GM21786 (cell line): ENCODE measurements at regions not wholly inside any gene's neighbourhood (a gene's known extent, or its start where the extent isn't known, plus 50 kb on each side); places are given as distances from the start of the nearest gene placed in this dataset.
"Not testable (repeated sequence)": the region's sequence is repeated elsewhere in the genome, so short reads cannot be mapped to it uniquely, and the experiment has no call there.

Experiments used
- ATAC-seq: cut with Tn5 transposase; IDR thresholded peaks from one replicate; pipeline ENCODE4 v1.9.1; 2021; ENCODE audit not compliant: unreplicated experiment

DNA sequence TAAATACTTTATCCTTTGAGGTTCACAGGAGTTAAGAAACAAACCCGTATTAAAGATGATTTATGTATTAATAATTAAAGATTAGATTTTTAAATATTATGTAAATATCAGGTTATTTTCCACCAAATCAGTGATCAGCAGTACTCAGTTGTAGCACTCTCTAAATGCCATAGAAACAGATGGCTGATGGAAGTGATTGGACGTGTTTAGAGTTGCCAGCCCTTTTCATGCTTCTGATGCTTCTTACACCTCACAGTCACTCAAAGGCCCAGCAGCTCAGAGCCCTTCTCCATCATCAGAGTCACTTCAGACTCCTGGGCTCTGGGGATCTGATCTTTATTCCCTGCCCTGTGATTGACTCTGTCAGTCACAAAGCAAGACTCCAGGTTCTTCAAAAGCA, 170.1 kb upstream of the PGRMC2 start:
- ATAC-seq: no peak

DNA sequence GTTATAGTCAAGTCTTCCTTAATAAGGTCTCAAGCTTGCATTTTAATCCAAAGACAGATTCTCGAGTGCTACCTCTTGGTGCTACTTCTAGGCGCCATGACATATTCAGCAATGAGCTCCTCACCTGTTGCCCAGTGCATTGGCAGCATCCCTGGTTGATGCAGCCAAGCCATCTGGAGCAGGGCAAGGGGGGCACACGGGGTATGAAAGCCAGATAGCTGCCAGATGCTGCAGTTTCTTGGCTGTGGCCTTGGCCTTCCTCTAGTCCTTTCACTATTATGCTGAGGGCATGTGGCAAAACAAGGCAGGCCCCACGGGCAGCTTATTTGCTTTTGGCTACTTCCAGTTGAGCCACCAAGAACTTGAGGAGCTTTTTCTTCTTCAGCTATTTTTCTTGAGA, 168.6 kb upstream of the PGRMC2 start:
- ATAC-seq: no peak

DNA sequence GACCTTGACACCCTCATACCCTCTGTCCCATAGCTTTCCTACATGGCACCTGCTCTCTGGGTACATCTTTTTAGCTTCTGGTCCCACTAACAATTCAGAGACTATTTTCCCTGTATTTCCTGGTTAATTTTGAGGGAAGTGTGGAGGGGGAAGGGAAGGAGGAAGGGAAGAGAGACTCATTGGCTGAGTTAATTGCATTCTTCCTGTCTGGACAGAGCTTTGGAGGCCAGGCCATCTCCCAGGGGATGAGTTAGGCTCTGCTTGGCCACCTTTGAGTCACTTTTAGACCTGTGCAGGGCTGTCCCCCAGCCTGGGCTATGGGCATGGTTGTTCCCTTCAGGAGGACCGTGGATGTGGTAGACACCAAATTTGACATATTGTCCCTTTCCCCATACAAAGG, 167.9 kb upstream of the PGRMC2 start:
- no peak for ATAC-seq

DNA sequence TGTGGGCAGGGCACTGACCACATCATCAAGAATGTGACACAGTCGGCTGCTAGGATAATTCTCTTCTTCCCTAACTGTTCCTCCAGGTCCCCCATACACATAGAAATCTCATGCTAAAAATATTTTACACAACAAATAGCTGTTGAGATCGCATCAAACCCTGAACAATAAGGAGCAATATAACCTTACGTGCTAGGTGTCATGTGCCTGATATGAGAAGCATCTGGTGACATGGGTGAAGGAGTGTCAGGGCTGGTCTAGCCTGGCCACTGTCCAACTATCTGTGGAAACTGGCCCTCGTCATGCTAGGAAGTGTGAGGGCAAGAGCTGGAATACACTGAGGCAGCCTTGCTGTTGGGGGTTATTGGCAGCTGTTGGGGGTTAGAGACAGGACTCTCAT, 167.3 kb upstream of the PGRMC2 start:
- ATAC-seq: no peak

DNA sequence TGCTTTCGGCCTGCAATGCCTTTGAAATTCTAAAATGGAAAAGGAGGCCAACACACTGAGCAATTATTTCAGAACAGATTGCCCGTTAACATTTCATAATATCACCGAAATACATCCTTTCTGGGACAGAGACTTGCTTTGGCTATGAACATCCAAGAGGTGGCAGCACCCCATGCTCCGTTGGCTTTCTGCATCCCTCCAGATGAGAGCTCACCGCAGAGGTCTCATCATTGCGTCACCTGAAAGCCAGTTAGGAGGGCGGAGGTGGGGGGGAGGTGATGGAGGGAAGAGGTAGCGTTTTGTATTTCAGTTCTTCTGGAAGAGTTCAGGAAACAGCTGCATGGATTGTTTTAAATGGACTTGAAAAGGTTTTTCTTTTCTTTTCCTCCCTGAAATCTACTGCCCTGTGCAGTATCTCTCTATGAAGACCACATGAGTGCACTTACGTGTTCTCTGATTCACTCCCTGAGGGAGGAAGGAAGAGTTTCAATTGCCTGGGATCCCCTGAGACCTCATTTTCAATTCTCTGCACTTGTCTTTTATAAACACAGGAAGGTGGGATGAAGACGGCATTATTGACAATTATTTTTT, 166.8 kb upstream of the PGRMC2 start:
- peak; percentile 98 for ATAC-seq

DNA sequence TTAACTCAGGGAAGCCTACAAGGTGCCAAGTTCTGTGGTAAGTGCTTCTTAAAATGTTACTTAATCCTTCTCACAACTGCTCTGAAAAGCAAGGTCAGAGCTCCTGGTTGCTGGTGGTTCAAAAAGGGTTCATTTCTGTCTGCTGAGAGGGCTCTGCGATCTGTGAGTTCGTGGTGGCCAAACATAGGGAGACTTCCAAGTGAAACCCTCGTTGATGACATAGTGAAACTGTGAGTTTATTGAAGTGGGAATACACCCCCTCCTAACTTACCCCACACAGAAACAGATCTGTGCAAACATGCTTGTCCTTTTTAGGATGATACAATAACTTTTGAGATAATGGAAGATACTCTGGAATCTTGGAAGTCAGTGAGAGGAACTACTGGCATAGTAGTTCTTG, 164.8 kb upstream of the PGRMC2 start:
- no peak for ATAC-seq

DNA sequence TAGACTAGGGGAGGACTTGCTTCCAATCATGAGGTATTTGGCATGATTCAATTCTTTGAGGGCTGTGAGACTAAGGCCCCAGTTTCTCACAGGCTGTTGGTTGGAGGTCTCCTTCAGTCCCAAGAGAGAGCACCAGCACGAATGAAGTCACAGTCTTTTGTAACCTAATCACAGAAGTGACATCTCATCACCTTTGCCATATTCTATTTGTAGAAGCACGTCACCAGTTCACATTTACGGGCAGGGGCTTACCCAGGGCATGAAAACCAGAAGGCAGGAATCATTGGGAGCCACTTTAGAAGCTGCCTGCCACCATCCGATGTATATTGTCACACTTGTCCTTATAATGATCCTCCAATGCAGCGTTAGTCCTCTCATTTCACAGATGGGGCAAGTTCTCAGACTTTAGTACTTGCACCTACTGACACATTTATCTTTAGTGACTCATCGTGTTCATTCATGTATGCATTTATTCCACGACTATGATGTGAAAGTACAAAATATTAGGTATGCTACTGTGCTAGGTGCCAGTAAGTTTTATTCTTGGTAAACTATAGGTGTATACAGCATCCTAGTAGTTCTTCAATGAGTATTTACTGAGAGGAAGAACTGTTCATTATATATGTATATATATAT, 163.8 kb upstream of the PGRMC2 start:
- ATAC-seq: no peak

DNA sequence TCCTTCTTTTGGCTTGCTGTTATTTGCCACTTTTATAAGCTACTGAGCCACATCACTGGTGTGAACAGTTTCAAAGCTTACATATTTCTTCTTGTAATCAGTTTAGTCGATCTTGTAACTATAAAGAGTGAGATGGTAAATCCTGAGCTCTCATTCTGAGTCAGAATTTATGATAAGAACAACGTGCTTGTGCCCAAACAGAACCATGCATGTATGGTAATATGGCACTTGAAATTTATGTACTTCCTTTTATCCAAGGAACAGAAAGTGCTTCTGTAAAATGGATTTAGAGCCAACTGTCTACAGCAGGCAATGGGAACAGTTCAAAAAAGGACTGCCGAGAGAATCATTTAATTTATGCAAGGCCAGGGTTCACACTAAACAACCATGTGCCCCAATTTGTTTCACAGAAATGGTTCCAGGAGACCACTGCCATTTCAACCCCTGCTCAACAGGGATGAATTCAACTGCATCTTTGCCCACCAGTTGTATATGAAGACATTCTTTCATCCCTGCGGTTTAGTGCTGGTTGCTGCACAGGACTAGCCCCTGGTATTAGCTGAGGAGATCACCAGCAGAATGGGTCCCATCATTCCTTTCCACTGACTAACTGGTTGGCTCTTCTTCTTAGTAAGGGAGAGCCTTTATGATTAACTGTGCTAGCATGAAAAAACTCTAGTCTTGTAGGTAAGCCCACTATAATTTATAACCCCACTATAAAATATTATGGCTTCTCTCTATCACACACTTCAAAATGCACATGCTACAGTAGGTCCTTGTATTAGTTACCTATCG, 162.9 kb upstream of the PGRMC2 start:
- no peak for ATAC-seq

DNA sequence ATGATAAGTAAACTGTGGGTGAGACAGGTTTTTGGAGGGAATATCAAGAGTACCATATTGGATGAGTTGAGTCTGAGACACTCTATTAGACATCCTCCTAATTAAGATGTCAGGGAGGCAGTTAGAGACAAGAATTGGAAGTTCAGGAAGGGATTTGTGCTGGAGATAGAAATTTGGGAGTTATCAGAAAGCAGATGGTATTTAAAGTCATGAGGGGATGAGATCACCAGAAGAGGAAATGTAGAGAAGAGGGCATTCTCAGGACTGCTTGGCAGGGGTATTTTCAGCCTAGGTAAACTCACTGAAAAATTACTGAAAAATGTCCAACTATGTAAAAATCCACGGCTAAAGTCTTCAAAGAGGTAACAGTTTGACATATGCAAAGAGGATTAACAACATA, 161.6 kb upstream of the PGRMC2 start:
- ATAC-seq: no peak

DNA sequence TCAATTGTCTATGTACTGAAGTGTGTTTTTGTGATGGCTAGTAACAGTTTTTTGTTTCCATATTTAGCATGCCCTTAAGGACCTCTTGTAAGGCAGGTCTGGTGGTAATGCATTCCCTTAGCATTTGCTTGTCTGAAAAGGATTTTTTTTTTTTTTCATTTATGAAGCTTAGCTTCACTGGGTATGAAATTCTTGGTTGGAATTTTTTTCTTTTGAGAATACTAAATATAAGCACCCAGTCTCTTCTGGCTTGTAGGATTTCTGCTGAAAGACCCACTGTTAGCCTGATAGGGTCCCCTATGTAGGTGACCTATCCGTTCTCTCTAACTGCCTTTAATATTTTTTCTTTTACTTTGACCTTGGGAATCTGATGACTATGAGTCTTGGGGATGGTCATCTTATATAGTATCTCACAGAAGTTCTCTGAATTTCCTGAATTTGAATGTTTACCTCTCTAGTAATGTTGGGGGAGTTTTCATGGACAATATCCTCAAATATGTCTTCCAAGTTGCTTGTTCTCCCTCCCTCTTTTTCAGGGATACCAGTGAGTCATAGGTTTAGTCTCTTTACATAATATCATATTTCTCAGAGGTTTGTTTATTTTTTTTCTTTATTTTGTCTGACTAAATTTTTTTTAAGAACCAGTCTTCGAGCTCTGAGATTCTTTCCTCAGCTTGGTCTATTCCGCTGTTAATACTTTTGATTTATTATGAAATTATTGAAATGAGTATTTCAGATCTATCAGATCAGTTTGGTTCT, 157.1 kb upstream of the PGRMC2 start:
- ATAC-seq: no peak

DNA sequence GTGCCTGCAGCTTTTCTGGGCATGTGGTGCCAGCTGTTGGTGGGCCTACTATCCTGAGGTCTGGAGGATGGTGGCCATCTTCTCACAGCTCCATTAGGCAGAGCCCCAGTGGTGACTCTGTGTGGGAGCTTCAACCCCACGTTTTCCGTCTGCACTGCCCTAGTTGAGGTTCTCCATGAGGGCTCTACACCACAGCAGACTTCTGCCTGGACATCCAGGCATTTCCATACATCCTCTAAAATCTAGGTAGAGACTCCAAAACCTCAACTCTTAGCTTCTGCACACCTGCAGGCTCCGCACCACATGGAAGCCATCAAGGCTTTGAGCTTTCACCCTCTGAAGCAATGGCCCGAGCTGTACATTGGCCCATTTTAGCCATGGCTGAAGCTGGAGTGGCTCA, 153.3 kb upstream of the PGRMC2 start:
- ATAC-seq: no peak

DNA sequence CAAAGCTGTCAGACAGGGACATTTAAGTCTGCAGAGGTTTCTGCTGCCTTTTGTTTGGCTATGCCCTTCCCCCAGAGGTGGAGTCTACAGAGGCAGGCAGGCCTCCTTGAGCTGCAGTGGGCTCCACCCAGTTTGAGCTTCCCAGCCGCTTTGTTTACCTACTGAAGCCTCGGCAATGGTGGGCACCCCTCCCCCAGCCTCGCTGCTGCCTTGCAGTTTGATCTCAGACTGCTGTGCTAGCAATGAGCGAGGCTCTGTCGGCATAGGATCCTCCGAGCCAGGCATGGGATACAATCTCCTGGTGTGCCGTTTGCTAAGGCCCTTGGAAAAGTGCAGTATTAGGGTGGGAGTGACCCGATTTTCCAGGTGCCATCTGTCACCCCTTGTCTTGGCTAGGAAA, 149.4 kb upstream of the PGRMC2 start:
- ATAC-seq: not testable (repeated sequence)

DNA sequence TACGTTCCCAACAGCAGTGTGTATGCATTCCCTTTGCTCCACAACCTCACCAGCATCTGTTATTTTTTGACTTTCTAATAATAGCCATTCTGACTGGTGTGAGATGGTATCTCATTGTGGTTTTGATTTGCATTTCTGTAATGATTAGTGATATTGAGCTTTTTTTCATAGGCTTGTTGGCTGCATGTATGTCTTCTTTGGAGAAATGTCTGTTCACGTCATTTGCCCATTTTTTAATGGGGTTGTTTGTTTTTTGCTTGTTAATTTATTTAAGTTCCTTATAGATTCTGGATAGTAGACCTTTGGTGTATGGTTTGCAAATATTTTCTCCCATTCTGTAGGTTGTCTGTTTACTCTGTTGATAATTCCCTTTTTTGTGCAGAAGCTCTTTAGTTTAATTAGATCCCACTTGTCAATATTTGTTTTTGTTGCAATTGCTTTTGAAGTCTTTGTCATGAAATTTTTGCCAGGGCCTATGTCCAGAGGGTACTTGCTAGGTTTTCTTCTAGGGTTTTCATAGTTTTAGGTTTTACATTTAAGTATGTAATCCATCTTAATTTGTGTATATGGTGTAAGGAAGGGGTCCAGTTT, 141.5 kb upstream of the PGRMC2 start:
- not testable (repeated sequence) for ATAC-seq

DNA sequence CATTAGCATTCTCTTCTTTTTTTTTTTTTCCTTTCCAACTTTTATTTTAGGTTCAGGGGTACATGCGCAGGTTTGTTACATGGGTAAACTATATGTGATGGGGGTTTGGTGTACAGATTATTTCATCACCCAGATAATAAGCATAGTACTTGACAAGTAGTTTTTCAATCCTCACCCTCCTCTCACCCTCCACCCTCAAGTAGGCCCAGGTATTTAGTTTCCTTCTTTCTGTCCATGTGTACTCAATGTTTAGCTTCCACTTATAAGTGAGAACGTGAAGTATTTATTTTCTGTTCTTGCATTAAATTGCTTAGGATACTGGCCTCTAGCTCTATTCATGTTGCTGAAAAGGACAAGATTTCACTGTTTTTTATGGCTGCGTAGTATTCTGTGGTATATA, 140.8 kb upstream of the PGRMC2 start:
- no peak for ATAC-seq

DNA sequence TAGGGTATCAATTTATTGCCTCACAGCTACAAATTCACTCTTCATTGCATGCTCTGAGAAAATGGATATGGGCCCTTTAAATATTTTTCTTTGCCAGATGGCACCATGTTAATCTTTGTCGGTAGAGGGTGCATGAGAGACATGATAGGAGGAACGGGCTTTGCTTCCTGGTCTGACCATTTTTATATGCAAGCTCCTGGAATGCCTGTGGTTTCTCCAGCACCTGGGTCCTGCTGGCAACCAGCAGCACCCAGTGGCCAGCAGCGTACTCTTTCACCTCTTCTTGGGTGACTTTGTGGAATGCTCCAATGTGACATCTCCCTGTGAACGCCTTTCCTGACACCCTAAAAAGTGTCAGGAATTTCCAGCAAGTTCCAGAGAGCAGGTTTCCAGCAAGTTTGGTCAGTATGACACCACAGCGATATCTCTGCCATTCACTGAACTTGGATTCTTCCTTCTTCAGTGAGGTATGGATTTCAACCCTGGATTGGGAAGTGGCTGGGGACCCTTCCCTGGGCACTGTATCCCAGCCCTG, 140.3 kb upstream of the PGRMC2 start:
- no peak for ATAC-seq

DNA sequence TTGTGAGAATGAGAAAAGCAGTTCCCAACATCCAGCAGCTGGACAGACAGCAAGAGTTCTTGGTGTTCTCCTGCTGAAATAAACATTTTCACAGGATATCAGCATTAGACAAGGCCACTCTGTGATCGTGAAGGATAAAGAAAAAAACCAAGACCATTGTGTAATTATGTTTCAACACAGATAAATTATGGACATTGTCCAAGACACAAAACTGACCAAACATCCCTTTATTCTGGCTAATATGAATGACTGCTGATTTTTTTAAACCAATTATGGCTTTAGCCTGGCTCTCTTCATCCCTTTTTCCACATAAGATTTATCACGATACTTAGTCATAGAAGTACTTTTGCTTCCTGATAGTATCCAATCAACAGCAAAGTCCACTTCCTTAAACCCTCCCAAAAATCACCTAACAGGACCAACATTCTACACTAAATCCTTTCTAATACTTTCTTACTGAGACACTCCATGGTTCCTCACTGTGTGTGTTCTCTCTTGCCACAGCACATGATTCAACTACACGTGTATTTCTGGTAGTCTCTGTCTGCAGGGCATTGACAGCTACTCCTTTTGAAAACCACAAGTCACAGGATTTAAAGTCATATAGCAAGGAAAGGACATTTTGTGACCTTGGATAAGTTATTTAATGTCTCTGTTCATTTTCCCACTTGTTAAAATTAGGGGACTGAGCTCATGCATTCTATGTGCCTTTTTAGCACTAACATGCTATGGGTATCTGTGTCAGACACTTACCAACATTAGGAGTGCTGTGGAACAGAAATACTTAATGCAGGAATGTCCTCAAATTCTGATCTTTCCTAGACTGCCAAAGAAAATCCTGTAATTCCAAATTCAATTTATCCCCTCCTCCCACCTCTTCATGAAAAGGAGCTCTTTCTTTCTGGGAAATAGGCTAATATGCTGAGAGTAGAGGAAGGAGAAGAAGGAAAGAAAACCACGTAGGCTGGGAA, 137.2 kb upstream of the PGRMC2 start:
- ATAC-seq: no peak

DNA sequence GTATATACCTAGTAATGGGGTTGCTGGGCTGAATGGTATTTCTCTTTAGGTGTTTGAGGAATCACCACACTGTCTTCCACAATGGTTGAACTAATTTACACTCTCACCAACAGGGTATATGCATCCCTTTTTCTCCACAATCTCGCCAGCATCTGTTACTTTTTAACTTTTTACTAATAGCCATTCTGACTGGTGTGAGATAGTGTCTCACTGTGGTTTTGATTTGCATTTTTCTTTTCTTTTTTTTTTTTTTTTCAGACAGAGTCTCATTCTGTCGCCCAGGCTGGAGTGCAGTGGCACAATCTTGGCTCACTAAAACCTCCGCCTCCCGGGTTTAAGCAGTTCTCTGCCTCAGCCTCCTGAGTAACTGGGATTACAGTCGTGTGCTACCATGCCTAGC, 134.7 kb upstream of the PGRMC2 start:
- peak; percentile 76 for ATAC-seq

DNA sequence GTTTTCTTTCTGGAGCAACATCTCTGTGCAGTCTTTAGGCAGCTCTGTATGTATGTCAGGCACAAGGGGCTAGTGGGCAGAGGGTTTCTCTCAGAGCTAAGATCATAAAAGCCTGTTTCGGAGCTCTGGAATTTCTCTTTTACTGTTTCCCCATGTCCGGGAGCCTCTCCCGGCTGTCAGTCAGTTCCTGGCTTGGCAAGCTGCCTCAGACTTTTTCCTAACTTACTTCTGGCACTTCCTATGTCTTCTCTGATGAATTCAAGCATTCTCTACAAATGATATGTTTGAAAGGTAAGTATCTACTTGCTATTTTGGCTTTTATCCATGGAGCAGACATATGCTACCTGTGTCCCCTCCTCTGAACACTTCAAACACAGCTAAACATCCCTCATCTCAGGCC, 129.3 kb upstream of the PGRMC2 start:
- ATAC-seq: no peak

DNA sequence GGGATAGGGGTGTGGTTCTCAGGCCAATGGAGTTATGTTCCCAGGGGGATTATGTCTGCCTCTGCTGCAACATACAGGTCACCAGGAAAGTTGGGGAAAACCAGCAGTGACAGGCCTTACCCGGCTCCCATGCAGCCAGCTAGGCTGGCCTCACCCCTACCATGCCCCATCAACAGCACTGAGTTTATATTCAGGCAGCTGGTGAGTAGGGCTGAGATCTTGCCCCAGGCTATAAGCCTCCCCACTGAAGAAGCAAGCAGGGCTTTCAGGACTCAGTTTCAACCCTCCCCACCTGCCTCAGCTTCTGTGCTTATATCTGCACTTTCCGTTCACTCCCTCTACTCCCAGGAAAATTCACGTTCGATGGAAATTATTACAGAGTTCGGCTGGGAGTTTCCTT, 122.4 kb upstream of the PGRMC2 start:
- ATAC-seq: no peak

DNA sequence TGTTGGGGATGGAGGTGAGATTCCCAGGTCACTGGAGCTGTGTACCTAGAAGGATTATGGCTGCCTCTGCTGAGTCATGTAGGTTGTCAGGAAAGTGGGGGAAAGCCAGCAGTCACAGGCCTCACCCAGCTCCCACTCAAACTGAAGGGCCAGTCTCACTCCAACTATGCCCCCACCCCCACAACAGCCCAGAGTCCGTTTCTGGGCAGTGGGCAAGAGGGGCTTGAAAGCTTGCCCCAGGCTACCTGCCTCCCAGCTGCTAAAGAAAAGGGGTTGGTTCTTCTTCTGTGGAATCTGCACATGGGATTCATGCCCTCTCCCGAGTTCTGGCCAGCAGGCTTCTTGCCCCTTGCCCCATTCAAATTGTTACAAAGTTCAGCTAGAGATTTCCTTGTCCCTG, 116.0 kb upstream of the PGRMC2 start:
- ATAC-seq: no peak
